HG03460 (cell line): ENCODE measurements at regions not wholly inside any gene's neighbourhood (a gene's known extent, or its start where the extent isn't known, plus 50 kb on each side); places are given as distances from the start of the nearest gene placed in this dataset.

ENCODE experiments used
- ATAC-seq: cut with Tn5 transposase; IDR thresholded peaks from one replicate; pipeline ENCODE4 v1.9.1; 2021; ENCODE audit not compliant: unreplicated experiment

DNA sequence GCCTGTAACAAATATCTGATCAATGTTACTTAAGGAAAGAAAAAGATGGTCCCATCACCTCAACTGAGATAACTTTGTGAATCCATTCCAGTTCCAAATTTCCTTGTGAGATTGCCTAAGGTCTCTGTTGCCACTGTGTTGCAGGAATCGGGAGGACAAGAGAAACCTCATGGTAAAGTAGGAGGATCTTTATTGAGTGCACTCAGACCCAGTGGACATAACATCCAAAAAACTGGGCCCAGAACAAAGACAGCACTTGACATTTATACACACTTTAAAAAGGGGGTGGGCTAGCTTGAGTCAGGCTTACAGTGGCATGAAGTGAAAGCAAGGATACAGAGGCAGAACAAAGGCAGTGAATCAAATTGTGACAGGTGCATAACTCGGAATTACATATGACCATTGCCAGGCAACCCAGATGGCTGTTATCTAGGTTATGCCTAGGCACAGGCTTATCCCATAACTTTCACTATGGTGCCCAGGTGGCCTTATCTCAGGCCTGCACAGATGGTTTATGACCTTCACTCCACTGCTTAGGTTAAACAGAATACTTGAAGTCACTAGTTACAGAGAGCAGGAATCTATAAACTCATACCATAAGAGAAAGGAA, 459.4 kb upstream of the PCDH20 start:
- no peak for ATAC-seq

DNA sequence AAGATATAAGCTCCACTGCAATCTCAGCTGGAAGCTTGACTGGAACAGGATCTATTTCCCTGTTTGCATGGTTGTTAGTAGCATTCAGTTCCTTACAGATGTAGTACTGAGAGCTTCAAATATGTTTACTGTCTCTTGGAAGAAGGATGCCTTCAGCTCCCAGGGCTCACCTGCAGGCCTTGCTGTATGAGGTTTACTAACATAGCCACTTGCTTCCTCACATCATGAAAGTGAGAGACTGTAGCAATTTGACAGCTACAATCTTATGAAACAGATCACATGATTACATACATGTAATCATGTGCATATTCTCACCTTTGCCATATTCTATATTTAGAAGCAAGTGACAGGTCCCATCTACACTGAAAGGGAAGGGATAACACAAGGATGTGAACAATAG, 458.1 kb upstream of the PCDH20 start:
- no peak for ATAC-seq

- ATAC-seq: no peak
Observed at GRCh38 chr13:61857198-61857597, 441.5 kb upstream of the PCDH20 start.

GRCh38 chr13:61852116-61852619, 436.5 kb upstream of the PCDH20 start:
- no peak for ATAC-seq

DNA sequence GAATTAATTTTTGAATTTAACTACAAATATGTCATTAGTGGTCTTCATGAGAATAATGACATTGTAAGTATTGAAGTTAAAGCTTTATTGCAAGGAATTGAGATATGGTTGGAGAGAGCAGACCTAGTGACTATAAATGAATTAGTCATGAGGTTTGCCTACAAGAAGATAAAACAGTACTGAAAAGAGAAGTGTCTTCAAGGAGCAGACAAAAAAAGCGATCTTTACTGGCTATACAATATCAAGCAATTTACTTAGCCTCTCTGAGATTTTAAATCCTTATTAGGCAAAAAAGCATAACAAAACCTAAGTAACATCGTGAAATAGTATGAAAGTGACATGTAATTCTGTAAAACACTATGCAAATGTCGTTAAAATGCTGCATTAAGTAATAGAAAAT, 435.1 kb upstream of the PCDH20 start:
- no peak for ATAC-seq

- ATAC-seq: no peak
Observed at GRCh38 chr13:61838568-61838967, 422.9 kb upstream of the PCDH20 start.

GRCh38 chr13:61833228-61833627, 417.6 kb upstream of the PCDH20 start:
- no peak for ATAC-seq

- no peak for ATAC-seq
Observed at GRCh38 chr13:61831026-61831425, 415.4 kb upstream of the PCDH20 start.

DNA sequence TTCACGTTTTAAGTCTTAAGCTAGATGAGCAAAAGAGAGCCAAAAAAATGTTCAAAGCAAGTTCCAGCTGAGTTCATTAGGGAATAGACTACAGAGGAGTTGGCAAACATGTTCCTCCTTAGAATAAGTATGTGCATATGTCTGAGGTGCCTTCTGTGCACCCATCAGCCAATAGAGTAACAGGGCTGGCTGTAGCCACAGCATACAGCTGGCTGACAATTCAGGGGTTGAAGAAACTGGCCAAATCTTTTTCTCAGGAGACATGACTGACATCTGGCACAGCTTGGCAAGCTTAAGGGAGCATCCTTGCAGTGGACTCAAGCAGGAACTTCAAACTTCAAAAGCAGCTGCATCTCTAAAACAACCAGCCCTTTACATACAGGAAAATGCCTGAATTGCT, 414.8 kb upstream of the PCDH20 start:
- no peak for ATAC-seq

DNA sequence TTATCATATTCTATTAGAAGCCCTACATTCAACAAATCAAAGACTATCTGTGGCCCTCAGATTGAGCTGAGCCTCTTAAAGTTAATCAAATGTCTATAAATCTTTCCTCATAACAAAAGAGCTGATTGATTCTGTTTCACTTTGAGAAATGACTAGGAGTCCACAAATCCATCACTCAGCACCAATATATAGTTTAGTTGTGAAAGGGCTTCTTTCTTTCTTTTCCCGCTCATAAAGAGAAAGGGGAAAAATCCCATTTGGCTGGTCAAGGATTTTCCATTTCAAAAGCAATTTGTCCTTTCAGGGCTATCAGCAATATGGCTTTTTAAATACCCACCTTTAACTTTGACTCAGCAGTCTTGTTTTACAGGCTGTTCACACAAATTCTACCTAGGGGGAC, 408.5 kb upstream of the PCDH20 start:
- ATAC-seq: no peak

DNA sequence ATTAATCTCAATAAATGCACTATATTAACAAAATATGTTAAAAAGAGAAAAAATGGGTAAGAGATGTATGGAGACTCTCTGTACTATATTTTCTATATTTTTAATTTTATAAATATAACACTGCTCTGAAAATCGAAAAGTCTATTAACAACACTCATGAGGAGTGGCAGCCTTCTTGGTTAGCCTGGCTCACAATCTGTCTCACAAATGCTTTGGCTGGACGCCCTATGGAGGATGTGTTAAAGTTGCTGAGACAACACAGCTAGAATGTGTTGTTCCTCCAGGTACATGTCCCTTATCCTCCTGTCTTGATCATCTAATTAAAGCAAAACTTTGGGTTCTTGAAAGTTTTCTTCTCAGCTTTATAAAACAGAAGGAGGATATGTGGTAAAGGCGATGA, 396.6 kb upstream of the PCDH20 start:
- ATAC-seq: no peak

GRCh38 chr13:61810065-61810464, 394.4 kb upstream of the PCDH20 start:
- ATAC-seq: no peak

- no peak for ATAC-seq
Observed at GRCh38 chr13:61797397-61797796, 381.7 kb upstream of the PCDH20 start.

- no peak for ATAC-seq
Observed at GRCh38 chr13:61795580-61795979, 379.9 kb upstream of the PCDH20 start.

DNA sequence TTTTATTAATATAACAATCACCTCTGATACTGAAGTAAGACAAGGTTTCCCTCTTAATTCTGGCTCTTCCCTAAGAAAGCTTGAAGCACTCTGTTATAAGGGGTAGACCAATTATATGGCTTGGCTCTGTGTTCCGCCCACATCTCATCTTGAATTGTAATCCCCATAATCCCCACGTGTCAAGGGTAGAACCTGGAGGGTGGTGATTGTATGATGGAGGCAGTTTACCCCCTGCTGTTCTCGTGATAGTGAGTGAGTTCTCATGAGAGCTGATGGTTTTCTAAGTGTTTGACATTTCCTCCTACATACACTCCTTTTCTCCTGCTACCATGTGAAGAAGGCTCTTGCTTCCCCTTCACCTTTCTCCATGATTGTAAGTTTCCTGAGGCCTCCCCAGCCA, 363.8 kb upstream of the PCDH20 start:
- no peak for ATAC-seq

GRCh38 chr13:61778531-61778930, 362.9 kb upstream of the PCDH20 start:
- no peak for ATAC-seq

DNA sequence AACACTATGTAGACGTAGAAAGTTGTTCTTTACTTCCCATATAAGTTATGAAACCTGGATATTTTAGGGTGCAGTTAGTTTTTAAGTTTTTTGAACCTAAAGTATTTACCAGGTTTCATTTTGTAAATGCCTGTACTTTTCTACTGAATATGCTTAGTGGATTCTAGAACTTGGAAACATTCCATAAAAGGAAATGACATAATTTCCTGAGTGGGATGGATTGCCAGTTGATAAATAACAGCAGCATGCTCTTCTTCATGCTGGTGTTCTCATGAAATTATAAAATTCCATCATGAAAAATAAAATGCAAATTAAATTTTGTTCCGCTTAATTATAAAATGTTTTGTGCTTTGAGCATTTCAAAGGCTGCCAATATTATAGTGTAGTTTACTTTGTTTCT, 362.2 kb upstream of the PCDH20 start:
- no peak for ATAC-seq

DNA sequence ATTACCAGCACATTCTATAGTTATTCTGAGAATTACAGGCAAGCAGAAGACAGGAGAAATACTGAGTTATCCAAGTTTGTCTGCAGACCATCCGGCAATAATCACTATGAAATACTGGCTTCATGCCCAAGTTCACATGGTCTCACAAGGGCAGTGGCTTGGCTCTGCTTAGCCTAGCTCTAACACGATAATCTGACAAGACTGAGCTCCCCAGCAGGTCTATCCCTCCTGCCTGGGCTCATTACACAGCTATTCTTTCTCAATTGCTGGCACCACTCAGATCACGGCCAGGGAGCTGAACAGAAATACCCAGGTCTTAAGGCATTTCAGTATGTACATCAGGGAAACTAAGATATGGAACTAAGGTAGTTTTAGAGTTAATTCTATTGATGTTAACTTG, 361.6 kb upstream of the PCDH20 start:
- ATAC-seq: no peak

GRCh38 chr13:61774903-61775302, 359.3 kb upstream of the PCDH20 start:
- ATAC-seq: no peak

GRCh38 chr13:61770681-61771080, 355.0 kb upstream of the PCDH20 start:
- no peak for ATAC-seq

- no peak for ATAC-seq
Observed at GRCh38 chr13:61768175-61768574, 352.5 kb upstream of the PCDH20 start.

- no peak for ATAC-seq
Observed at GRCh38 chr13:61766667-61767058, 351.0 kb upstream of the PCDH20 start.

- no peak for ATAC-seq
Observed at GRCh38 chr13:61765940-61766666, 350.5 kb upstream of the PCDH20 start.
